GM21360 (cell line): ENCODE measurements at regions not wholly inside any gene's neighbourhood (a gene's known extent, or its start where the extent isn't known, plus 50 kb on each side); places are given as distances from the start of the nearest gene placed in this dataset.
A peak's percentile ranks its signal among the peaks of the same experiment; 100 is the strongest.
"Not testable (repeated sequence)": the region's sequence is repeated elsewhere in the genome, so short reads cannot be mapped to it uniquely, and the experiment has no call there.

Experiments used
- ATAC-seq: cut with Tn5 transposase; IDR thresholded peaks from one replicate; pipeline ENCODE4 v1.9.1; 2021; ENCODE audit warnings: mild to moderate bottlenecking, moderate library complexity; ENCODE audit not compliant: unreplicated experiment

DNA sequence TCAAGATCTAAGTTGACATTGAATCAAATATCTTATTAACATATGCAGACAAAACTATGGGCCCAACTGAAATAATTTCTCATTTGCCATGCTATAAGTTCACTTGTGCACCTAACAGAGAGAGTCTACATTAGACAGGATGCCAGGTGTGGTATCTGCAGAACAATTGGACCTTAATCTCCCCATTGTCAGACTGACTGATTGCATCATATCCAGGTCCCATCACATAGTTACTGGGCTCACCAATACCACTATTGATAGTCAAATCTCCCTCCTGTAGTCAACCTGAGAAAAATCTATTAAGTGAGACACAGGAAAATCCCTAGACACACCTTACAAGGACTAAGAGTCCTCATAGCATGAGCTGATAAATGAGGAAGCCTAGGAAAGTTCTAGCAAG is 156.0 kb upstream of the FRG1 start:
- ATAC-seq, result no peak

GRCh38 chr4:189785257-189785656 is 155.4 kb upstream of the FRG1 start:
- ATAC-seq, result no peak

- no peak for ATAC-seq
Measured at GRCh38 chr4:189786447-189786846, 154.2 kb upstream of the FRG1 start.

GRCh38 chr4:189787216-189788031 is 153.2 kb upstream of the FRG1 start:
- ATAC-seq, result no peak

GRCh38 chr4:189792924-189793618 is 147.6 kb upstream of the FRG1 start:
- peak; percentile 94 for ATAC-seq

GRCh38 chr4:189800545-189801088 is 140.1 kb upstream of the FRG1 start:
- no peak for ATAC-seq

GRCh38 chr4:189802884-189803283 is 137.8 kb upstream of the FRG1 start:
- no peak for ATAC-seq

- no peak for ATAC-seq
Measured at GRCh38 chr4:189804894-189805293, 135.8 kb upstream of the FRG1 start.

DNA sequence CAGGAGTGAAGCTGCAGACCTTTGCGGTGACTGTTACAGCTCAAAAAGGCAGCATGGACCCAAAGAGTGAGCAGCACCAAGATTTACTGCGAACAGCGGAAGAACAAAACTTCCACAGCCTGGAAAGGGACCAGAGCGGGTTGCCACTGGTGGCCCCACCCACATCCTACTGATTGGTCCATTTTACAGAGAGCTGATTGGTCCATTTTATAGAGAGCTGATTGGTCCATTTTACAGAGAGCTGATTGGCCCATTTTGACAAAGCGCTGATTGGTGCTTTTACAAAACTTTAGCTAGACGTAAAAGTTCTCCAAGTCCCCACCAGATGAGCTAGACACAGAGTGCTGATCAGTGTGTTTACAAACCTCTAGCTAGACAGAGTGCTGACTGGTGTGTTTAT is 134.2 kb upstream of the FRG1 start:
- ATAC-seq, result no peak

- no peak for ATAC-seq
Measured at GRCh38 chr4:189807031-189807430, 133.6 kb upstream of the FRG1 start.

DNA sequence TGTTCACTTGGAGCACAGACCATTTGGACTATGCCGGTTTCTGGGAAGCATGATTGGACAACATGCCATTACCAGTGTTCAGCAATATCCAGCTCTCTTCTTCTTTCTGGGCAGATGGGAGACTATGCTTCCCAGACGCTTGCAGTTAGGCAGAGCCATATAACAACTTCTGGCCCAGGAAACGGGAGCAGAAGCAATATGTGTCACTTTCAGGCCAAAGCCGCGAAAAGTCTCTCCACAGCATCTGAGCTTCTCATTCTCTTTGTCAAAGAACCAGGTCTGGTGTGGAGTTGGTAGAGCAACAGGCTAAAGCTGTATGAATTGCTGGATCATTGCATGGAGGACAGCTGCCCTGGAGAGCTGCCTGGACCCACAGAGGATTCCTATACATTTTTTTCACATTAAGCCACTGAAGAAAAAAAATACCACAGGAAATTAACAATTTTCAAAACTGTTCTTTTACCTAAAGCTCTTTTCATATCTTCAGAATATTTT is 131.4 kb upstream of the FRG1 start:
- no peak for ATAC-seq

GRCh38 chr4:189809839-189810238 is 130.8 kb upstream of the FRG1 start:
- no peak for ATAC-seq

DNA sequence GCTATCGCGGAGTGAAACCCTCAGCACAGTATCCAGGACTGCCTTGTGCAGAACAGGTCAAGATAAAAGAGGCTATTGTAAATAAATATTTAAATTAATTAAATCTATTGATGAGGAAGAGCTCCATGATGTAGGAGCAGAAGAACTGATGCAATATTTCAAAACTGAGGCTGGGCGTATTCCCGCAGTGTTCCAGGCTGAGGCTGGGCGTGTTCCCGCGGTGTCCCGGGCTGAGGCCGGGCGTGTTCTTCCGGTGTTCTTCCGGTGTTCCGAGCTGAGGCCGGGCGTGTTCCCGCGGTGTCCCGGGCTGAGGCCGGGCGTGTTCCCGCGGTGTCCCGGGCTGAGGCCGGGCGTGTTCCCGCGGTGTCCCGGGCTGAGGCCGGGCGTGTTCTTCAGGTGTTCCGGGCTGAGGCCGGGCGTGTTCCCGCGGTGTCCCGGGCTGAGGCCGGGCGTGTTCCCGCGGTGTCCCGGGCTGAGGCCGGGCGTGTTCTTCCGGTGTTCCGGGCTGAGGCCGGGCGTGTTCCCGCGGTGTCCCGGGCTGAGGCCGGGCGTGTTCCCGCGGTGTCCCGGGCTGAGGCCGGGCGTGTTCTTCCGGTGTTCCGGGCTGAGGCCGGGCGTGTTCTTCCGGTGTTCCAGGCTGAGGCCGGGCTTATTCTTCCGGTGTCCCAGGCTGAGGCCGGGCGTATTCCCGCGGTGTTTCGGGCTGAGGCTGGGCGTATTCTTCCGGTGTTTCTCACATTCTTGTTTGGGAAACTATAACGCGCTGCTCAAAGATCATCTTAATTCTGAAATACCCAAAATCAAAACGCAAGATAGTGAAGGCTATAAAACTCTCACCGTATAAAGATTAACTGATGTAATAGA is 130.1 kb upstream of the FRG1 start:
- ATAC-seq, result not testable (repeated sequence)

- ATAC-seq, result no peak
Measured at GRCh38 chr4:189815404-189816192, 125.1 kb upstream of the FRG1 start.

GRCh38 chr4:189822326-189822725 is 118.3 kb upstream of the FRG1 start:
- no peak for ATAC-seq

GRCh38 chr4:189823591-189823990 is 117.1 kb upstream of the FRG1 start:
- ATAC-seq, result no peak

DNA sequence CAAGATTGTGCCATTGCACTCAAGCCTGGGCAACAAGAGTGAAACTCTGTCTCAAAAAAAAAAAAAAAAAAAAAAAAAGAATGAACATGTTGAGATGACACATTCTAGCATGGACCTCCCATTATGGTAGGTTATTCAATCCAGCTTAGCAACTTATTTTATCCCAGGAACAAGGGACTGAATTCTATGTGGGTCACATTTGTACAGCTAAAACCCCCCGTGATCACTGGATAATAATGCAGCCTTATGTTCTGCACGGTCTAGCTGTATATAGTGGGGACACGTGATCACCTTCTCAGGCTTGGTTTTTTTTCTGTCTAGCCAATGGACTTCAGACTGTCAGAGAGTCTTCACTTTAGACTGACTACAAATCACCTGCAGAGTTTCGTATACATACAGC is 115.2 kb upstream of the FRG1 start:
- no peak for ATAC-seq

DNA sequence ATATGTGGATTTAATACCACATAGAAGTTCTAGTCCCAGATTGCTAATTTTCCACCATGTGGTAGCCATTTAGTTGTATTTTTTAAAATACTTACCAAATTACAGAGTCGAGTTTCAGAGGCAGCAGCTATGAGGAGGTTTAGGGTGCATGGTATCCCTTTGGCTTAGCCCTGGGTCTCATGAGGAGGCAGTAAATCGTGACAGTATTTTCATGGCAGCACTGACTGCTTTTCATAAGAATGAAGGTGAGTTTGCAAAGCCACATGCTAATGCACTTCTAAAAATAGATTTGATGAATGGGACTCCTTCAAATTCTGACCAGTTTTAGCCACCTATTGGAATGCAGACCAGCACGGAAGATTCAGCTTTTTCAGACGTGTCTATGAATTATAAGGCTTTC is 114.0 kb upstream of the FRG1 start:
- ATAC-seq, result no peak

GRCh38 chr4:189828081-189828697 is 112.5 kb upstream of the FRG1 start:
- no peak for ATAC-seq

DNA sequence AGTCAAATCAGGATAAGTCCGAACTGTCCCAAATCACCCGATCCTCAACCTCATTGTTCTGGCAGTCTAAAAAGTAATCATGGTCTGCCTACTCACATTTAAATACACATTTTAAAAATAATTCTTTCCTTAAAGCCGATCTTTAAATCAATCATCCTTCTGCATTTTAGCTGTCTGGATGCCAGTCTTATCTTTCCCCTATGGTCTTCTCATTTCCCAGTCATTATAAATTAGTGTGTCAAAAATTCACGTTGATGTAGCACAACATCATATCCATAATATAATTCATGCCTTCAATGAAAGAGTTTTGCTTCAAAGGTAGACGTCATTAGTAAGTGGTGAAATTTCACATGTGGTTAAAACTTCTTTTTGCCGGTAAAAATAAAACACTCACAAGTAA is 108.1 kb upstream of the FRG1 start:
- ATAC-seq, result no peak
